A549 (cell line): ENCODE measurements at regions not wholly inside any gene's neighbourhood (a gene's known extent, or its start where the extent isn't known, plus 50 kb on each side); places are given as distances from the start of the nearest gene placed in this dataset.

Experiments used
- NPAS2 ChIP-seq: fragments of 250-450 bp; sonication (Bioruptor Pico); IDR thresholded peaks from 2 replicates; pipeline ENCODE4 v1.8.0; 2022; ENCODE audit warnings: mild to moderate bottlenecking, moderate library complexity, borderline replicate concordance
- POLR2A ChIP-seq: IDR thresholded peaks from 2 replicates; pipeline ENCODE4 v1.6.1; 2012; ENCODE audit warnings: mild to moderate bottlenecking, low read length
- RAD21 ChIP-seq, 2 experiments: fragments of >200 bp in 1 of 2; sonication (Bioruptor Twin) in 1 of 2; formaldehyde crosslinking in 1 of 2; IDR thresholded peaks in 1 of 2; conservative IDR thresholded peaks in 1 of 2; 2 replicates in 1 of 2; 3 replicates in 1 of 2; pipeline ENCODE4 v1.6.1; 2012 to 2018; ENCODE audit warnings: inconsistent platforms in 1 of 2
- RCOR1 ChIP-seq: fragments of 150-350 bp; IDR thresholded peaks from 2 replicates; pipeline ENCODE4 v1.6.1; 2014; ENCODE audit warnings: antibody characterized with exemption, low read length, low read depth

- TF ChIP-seq NPAS2 (CRISPR knock-in tag), result no peak
- TF ChIP-seq RAD21 (conservative IDR thresholded peaks at IDR 0.05 in 1 of 2, IDR thresholded peaks at IDR 0.05 in 1 of 2), result no peak
- TF ChIP-seq POLR2A, result no peak
- TF ChIP-seq RCOR1, result no peak
These were observed 1358.2 kb upstream of the TMEM132C start for GRCh38 chr12:126908765-126909142.
